GM18498 (cell line): ENCODE measurements at regions not wholly inside any gene's neighbourhood (a gene's known extent, or its start where the extent isn't known, plus 50 kb on each side); places are given as distances from the start of the nearest gene placed in this dataset.
A peak's percentile ranks its signal among the peaks of the same experiment; 100 is the strongest.

ENCODE experiments used
- ATAC-seq: cut with Tn5 transposase; IDR thresholded peaks from one replicate; pipeline ENCODE4 v1.9.1; 2021; ENCODE audit warnings: mild to moderate bottlenecking, moderate library complexity; ENCODE audit not compliant: unreplicated experiment

DNA sequence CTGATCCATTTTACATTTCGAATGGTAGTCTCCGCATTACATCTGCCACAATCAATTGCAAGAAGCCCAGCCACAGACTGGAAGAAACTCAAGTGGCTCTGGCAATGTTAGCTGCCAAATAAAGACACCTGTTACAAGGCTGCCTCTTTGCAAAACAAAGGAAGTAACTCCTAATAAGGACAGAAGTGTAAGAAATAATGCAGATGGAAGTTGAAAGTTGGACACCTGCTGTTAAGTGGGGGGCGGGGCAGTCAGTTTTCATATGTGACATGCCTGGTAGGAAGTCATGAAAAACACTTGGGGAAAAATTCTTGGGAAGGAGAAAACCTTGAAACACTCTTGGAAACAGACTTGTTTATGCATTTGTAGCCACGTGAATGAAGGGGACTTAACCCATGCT, 54.1 kb upstream of the ATP2C1 start:
- ATAC-seq, result peak; percentile 84

DNA sequence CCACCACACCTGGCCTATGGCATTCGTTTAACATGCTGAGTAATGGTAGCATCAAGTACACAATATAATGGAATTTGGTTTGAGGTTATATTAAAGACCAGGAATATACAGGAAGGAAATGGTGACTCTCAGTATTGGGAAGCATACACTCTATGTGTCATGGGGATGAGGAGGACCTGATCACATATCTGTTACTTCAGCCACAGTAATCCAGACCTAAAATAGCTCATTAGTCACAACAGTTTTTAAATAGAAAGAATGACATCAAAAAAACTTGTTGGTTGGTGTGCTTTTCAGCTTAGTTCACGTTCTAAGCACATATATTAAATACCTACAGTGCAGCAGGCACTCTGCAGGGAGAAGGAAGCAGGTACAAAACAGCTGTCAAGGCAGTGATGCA, 52.5 kb upstream of the ATP2C1 start:
- no peak for ATAC-seq

- ATAC-seq, result no peak
Measured at GRCh38 chr3:130843441-130843840, 50.4 kb upstream of the ATP2C1 start.
